ENCODE measurements at regions not wholly inside any gene's neighbourhood (a gene's known extent, or its start where the extent isn't known, plus 50 kb on each side); places are given as distances from the start of the nearest gene placed in this dataset.

DNA sequence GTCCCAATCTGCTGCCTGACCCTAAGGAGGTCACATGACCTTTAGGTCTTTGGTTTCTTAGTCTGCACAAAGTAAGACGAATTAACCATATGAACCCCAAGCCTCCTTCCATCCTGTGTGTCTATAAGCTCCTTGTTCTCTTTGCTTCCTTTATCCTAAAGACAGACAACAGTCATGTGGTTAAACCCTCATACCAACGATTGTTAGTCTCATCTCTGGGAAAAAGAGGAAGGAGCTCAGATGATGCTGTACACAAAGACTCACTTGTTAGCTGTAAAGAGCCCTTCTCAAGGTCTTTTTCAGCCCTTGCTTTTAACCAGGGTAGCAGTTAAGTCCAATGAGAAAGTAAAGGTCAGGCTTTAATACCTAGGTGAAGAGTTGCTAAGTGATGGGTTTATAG lies 443.7 kb downstream of the TNS1 start:
- TF ChIP-seq, protein P1, sequence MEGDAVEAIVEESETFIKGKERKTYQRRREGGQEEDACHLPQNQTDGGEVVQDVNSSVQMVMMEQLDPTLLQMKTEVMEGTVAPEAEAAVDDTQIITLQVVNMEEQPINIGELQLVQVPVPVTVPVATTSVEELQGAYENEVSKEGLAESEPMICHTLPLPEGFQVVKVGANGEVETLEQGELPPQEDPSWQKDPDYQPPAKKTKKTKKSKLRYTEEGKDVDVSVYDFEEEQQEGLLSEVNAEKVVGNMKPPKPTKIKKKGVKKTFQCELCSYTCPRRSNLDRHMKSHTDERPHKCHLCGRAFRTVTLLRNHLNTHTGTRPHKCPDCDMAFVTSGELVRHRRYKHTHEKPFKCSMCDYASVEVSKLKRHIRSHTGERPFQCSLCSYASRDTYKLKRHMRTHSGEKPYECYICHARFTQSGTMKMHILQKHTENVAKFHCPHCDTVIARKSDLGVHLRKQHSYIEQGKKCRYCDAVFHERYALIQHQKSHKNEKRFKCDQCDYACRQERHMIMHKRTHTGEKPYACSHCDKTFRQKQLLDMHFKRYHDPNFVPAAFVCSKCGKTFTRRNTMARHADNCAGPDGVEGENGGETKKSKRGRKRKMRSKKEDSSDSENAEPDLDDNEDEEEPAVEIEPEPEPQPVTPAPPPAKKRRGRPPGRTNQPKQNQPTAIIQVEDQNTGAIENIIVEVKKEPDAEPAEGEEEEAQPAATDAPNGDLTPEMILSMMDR (conservative IDR thresholded peaks at IDR 0.05; ENCODE audit: low read depth, low read length), result no peak
- TF ChIP-seq EZH2 (IDR thresholded peaks at IDR 0.05; ENCODE audit: borderline replicate concordance, low read depth, low read length, poor library complexity, severe bottlenecking), result no peak
